Gastroesophageal sphincter (tissue), 3 donors: ENCODE measurements at regions not wholly inside any gene's neighbourhood (a gene's known extent, or its start where the extent isn't known, plus 50 kb on each side); places are given as distances from the start of the nearest gene placed in this dataset.

ENCODE experiments used
- EP300 ChIP-seq: sonication (generic); formaldehyde crosslinking; IDR thresholded peaks from one replicate; pipeline ENCODE4 v1.6.1; 2017; ENCODE audit warnings: antibody characterized with exemption, mild to moderate bottlenecking
- POLR2A ChIP-seq, 2 donors: fragments of 450-650 bp; IDR thresholded peaks; one replicate each; pipeline ENCODE4 v1.6.1; 2017; ENCODE audit warnings: antibody characterized with exemption in 2 of 2, mild to moderate bottlenecking in 2 of 2, moderate library complexity in 1 of 2
- POLR2AphosphoS5 ChIP-seq: sonication (generic); formaldehyde crosslinking; IDR thresholded peaks from one replicate; pipeline ENCODE4 v1.6.1; 2017; ENCODE audit warnings: antibody characterized with exemption
- TF ChIP-seq, protein P1 (sequence below), 4 experiments: fragments of 200-600 bp in 2 of 4; fragments of 450-650 bp in 2 of 4; sonication (generic) in 1 of 4; IDR thresholded peaks; one replicate each; pipeline ENCODE4 v1.5.1; 2017 to 2019; ENCODE audit warnings: antibody characterized with exemption in 4 of 4, mild to moderate bottlenecking in 2 of 4, moderate library complexity in 2 of 4

DNA sequence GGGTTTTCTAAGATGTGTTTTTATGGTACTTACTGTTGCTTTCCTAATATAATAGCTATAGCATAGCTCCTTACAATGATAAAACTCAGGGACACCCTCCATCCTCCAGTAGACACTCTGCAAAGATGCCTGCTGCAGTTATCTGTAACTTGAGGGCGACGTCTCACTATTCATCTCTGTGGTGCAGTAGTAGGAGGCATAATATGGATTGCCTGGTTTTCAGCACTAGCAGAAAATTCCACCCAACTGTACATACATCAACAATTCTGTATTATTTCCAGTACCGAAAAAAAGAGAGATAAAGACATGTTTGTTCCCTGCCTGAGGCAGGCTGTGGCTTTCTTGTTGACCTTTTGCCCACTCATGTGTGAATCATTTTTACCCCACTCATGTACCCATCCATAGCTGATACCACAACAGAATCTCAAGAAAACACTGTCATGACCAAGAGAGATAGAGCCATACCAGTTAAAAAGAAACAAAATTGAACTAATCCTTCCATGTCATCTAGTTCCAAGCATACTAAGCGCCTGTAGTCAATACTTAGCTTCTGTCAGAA is 220.1 kb downstream of the RAB28 start:
- TF ChIP-seq POLR2A (IDR thresholded peaks at IDR 0.05) (no peak), POLR2AphosphoS5 (no peak), EP300 (no peak)
- TF ChIP-seq, protein P1, sequence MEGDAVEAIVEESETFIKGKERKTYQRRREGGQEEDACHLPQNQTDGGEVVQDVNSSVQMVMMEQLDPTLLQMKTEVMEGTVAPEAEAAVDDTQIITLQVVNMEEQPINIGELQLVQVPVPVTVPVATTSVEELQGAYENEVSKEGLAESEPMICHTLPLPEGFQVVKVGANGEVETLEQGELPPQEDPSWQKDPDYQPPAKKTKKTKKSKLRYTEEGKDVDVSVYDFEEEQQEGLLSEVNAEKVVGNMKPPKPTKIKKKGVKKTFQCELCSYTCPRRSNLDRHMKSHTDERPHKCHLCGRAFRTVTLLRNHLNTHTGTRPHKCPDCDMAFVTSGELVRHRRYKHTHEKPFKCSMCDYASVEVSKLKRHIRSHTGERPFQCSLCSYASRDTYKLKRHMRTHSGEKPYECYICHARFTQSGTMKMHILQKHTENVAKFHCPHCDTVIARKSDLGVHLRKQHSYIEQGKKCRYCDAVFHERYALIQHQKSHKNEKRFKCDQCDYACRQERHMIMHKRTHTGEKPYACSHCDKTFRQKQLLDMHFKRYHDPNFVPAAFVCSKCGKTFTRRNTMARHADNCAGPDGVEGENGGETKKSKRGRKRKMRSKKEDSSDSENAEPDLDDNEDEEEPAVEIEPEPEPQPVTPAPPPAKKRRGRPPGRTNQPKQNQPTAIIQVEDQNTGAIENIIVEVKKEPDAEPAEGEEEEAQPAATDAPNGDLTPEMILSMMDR (IDR thresholded peaks at IDR 0.05): no peak
